GM20431 (cell line): ENCODE measurements at regions not wholly inside any gene's neighbourhood (a gene's known extent, or its start where the extent isn't known, plus 50 kb on each side); places are given as distances from the start of the nearest gene placed in this dataset.
"Not testable (repeated sequence)": the region's sequence is repeated elsewhere in the genome, so short reads cannot be mapped to it uniquely, and the experiment has no call there.

Experiments used
- in situ Hi-C: fragments of 300-500 bp; cut with MseI, MboI; formaldehyde crosslinking; loops from one replicate; pipeline ENCODE4 v1.15.0; 2020; ENCODE audit warnings: low sequenced_read_pairs; ENCODE audit not compliant: unreplicated experiment

DNA sequence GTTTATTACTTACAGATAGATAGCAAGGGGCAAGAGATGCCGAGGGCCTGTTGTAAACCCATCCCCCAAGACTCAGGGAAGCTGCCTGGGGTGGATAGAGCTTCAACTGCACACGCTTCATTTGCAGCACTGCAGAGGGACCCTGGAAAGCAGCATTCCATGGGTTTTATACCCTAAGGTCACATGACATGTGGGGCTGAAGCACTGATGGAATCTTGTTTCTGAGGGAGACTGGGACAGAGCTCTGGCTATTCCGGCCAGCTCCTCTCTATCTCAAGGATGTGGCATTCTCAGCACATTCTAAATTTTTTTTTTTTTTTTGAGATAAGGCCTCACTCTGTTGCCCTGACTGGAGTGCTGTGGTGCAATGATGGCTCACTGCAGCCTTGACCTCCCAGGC lies 300.1 kb downstream of the MYCN start:
- in situ Hi-C loops, result no loop called here

DNA sequence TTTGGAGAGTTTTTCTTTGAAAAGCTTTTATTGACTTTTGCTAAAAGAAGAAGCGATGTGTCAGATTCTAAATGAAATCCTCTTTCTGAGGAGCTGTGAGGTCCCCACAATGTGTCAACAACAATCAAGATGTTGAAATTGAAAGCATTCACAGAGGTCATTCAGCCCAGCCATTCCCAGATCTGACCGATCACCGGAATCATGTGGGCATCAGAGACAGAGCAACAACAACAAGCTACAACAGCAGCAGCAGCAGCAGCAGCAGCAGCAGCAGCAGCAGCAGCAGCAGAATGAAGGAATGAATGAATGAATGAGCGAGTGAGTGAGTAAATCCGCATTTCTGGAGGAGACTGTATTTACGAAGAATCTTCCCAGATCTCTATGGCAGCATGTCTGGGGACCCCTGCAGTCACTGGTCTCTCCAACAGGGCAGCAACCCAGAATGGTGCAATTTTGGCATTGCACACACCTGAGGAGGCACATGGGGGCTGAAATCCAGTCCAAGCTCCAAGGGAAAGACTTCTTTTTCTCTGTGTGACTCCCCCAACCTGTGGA lies 299.0 kb downstream of the MYCN start:
- in situ Hi-C loops, result no loop called here

DNA sequence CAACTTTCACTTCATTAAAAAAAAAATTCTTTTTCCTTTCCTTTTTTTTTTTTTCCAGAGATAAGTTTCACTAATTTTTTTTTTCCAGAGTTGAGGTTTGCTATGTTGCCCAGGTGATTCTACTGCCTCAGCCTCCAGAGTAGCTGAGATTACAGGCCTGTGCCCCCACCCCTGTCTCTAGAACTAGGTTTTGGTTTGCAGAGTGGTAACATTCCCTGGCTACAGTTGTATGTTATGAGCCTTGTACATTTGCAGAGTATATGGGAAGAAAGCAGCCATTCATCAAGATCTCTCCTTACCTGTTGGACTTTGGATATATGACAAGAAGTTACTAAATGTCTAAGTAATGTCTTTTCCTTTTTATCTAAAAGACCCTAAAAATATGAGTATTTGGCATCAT lies 298.4 kb downstream of the MYCN start:
- in situ Hi-C loops, result no loop called here

DNA sequence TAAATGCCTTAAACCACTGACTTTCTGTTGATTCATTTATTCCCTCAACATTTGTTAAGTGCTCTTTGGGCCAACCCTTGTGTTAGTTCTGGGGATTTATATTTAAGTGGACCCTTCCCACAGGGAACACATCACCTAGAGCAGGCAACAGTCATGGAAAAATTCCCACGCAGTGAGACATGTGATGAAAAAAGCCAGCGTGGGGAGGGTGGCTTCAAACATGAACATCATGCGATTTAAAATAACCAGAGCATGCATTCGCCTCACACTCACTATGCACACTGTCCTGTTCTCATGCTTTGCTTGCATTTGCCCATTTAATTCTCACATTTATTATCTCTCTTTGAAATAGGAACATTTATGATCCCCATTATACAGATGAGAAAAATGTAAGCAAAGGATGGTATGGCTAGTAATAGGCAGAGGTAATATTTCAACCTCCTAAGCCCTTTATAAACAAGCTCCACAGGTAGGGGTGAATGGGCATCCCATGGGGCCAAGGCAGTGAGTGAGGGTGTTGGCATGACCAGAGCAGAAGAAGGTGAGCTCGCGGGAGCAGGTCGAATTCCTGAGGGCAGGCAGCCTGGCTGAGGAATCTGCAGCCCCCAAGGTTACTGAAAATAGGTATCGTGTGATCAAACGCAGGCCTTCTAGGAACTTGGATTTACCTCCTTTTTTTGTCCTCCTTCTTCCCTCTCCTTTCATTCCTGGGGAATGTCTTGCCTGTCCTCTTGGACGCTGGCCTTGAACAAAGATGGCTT lies 297.8 kb downstream of the MYCN start:
- in situ Hi-C loops, result no loop called here

DNA sequence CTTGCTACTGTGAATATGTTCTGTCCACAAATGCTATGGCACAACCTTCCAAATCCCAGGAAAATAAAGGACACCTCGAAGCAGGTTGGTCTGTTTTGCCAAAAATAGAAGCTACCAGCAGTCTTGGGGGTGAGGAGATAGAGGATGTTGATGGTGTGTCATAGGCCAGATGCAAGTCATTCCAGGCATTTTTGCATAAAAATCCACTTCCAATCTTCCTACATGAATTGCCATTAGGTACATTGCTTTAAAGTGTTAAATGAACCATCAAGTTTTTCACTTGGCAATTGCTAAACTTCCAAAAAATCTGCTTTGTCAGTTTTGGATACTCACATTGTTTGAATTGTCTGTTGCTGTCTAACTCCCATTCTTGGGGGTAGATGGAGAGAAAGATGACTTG lies 295.4 kb downstream of the MYCN start:
- in situ Hi-C loops, result no loop called here

DNA sequence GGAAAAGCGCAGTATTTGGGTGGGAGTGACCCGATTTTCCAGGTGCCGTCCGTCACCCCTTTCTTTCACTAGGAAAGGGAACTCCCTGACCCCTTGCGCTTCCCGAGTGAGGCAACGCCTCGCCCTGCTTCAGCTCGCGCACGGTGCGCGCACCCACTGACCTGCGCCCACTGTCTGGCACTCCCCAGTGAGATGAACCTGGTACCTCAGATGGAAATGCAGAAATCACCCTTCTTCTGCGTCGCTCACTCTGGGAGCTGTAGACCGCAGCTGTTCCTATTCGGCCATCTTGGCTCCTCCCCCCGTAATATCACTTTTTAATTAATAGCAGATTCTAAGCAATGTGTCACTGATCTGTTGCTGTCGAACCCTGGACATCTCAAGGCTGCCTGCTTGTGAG lies 294.9 kb downstream of the MYCN start:
- in situ Hi-C loops, result not testable (repeated sequence)

DNA sequence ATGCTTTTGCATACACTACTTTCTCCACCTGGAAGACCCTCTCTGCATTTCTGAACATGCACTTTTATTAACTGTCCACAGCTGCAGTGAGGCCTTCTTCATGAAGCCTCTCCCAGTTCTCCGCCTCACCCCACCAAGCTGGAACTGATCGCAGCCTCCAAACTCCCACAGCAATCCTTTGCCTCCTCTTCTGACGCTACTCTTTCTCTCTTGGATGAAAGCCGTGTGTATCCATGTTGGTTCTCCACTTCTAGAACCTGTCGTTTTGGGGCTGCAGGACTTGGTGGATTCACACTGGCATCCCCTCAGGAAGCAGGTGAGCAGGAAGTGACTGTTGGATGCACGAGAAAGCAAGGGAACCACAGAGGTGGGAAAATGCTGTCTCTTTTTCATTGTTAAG lies 288.6 kb downstream of the MYCN start:
- in situ Hi-C loops, result no loop called here

DNA sequence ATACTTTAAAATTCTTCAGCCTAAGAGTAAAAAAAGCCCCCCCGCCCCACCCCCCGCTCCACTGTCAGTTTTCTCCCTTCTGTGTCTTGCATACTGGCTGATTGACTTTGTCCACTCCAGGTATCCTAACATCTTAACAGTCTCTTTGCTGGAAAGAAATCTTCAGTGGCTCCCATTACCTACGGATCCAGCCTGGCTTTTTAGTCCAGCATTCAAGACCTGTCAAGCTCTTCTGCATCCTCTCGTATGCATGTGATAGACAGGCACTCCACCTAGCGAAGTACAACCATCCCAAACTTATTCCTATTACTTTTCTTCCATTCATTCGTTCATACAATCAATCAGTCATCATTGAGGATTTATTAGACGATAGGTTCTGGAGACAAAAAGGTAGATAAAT lies 288.1 kb downstream of the MYCN start:
- in situ Hi-C loops, result no loop called here

DNA sequence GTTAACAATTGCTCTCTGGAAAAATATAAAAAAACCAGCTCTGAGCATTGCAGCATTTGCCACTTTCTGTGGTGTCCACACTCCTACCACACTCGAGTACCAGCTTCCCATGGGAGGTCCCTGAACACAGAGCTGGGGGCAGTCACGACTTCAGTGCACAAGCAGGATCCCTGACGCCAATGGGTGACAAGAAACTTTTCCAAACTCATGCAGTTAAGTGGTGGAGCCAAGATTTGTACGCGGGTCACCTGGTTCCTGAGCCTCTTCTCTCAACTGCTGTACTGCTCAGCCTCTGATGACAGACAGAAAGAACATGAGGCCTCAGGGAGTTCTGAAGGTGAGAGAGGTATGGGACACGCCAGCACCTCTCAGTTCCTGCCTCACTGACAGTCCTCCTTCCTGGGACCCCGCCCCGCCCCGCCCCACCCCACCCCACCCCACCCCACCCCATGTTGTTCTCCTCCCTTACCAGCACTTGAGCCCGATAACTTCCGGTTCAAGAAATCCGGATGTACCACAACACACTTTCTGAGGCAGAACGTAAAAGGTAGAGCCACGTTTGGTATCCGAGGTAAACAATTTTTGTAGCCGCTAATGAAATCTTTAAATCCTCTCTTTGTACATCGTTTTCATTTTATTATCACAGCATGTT lies 287.6 kb downstream of the MYCN start:
- in situ Hi-C loops, result no loop called here

DNA sequence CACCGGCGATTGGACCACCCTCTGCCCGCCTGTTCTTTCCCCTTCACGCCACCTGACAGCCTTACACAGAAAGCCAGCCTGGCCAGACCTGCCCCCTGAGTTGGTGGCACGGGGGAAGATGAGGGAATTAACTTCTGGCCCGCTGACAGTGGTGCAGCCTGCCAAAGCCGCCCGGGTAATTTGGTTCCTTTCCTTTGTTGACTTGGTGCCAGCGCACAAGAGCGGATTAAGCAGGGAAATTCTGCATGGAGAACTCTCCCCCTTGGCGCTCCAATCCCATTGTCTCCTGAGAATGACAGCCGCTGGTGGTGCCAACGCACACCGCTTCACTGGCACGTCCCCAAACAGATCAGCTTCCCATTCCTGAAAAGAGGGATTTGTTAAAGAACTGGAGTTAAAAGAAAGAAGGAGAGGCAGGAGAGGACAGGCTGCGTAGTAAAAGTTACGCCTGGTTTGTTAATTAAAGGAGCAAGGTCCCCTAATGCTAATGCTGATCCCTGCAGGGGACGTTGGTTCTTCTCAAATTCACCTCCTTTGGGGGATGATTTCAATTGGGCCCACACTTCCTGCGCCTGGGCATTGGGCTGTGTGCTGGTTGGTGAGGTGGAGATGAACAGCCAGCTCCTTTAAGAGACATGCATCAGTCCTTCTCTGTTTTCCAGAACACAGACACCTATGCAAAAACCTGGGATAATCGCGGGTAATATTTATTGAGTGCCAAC lies 286.8 kb downstream of the MYCN start:
- in situ Hi-C loops, result no loop called here

DNA sequence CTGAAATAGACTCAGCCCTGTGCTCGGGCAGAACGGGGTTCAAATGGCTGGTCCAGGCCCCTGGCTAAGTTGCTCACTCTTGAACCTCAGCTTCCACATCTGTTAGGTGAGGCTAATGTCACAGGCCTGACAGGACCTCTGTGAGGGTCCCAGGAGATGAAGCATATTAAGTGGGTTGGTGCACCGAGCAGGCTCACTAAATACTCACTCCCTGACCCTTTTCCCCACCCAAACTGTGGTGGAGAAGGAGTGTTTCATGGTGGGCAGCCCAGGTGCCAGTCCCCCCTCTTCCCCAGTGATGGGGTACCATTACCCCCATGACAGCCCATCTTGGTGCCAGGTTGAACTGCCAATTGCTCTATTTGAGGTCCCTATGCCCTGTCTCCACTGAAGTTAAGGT lies 286.0 kb downstream of the MYCN start:
- in situ Hi-C loops, result no loop called here

DNA sequence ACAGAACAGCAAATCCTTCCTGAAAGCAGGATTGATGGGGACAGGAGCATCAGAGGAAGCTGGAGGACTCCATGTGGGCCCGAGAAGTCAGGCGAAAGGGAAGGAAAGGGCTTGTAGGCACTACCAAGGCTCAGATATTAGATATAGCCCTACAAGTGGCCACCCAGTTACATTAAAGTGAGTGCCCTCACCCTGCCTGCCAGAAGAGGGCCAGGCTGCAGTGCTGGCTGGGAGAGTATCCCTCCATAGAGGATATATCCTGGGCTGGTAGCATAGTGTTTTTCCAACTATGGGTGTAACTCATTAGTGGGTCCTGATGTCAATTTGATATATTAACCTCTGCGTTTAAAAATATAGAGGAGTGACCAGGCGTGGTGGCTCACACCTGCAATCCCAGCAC lies 285.2 kb downstream of the MYCN start:
- in situ Hi-C loops, result no loop called here

DNA sequence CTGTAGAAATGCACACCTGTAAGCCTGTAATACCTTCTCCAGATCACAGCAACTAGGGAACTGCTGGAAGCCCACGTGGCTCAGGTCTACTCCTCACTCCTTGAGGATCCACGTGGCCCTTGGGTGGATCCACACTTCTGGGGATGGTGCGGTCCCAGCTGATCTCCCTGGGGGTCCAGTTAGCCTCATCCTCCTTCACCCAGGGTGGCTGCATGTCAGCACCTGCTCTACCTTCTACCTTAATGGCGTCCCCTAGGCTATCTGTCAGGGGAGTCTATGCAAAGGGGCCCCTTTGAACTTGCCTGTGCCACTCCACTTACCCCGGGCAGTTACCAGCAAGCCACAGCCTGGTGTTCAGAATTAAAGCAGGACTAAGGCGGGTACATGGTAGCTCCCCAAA lies 284.7 kb downstream of the MYCN start:
- in situ Hi-C loops, result no loop called here

DNA sequence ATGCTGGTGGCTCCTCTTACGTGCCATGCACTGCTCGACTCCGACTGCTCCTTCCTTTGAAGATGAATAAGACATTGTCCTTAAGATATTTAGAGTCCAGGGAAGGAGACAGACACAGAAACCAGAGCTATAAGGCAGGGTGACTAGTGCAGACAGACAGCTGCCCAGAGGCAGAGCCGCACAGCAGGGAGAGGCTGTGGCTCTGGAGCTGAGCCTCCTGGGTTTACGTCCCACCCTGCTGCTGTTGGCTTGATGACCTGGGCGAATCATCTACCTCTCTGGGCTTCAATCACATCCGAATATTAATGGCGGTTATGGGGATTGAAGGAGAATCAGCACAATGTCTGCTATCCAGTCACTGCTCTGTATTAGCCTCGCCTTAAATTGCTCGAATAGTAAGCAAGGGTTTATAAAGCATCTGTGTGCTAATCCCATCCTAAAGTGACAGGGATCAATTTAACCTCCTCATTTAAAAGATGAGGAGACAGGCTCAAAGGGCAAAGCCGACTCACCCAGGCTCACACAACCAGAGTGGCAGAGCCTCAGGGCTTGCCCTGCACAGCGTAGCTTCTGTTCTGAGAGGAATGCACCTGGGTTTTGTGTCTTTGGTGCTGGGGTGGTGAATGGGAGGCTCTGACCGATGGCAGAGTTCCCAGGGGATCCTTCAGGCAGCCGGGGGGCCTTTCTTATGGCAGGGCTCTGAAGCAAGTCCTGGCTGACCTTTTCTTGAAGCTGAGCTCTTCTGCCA lies 284.1 kb downstream of the MYCN start:
- in situ Hi-C loops, result no loop called here

DNA sequence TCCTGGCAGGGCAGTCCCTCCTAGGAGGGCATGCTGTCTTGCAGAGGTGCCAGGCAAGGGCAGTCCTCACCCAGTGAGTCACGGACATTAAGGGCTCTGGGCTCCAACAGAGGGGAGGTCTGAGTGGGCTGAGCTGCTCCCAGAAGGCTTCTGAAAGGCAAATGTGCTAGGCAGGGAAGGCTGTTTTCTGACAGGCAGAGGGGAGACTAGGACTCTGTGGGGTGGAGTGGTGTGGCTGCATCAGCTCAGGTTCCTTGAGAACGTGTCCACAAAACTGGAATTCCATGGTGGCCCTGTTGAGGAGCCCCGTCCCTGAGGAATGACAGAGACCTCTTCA lies 283.5 kb downstream of the MYCN start:
- in situ Hi-C loops, result no loop called here

DNA sequence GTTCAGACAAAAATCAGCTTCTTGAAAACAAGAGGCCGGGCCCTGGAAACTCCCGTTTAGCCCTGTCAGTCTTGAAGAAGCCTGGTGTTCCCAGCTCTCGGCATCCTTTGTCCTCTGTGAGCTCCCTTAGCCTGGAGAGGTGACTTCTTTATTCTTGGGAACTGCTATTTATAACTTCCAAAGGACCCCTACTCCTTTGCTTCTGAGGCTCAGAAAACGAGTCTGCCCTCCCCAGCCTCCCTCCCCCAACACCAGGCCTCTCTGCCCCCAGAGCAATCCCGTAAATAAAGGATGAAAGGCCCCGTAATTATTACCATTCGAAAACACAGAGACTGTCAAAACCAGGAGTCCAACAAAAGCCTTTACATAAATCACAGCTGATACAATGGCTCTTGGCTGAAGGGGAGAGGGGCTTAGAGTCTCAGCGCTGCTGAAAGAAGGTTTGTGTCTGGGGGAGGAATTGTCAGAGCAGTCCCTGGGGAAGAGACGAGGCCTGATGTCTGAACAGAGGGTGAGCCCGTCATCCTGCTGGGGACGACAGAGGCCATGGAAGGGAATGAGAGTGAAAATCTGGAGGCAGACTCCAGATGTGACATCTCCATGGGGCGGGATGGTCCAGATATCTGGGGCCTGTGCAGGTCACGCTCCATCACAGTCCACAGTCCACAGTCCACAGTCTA lies 283.0 kb downstream of the MYCN start:
- in situ Hi-C loops, result no loop called here

DNA sequence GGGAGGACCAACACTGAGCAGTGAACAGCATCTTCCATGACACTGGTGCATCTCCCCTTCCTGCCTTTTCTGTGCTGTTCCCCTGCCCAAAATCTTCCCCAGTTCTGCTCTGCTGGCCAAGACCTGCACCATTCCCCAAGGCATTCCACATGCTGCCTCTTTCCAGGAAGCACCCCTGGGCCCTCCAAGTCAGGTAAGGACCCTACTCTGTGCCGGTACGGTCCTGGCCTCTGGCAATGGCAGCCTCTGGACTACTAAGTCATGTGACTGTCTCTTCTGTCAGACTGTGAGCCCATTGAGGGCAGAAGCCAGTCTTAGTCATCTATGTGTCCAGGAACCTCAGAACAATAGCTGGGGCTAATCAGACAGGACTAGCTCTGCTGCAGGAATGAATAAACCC lies 282.0 kb downstream of the MYCN start:
- in situ Hi-C loops, result no loop called here

DNA sequence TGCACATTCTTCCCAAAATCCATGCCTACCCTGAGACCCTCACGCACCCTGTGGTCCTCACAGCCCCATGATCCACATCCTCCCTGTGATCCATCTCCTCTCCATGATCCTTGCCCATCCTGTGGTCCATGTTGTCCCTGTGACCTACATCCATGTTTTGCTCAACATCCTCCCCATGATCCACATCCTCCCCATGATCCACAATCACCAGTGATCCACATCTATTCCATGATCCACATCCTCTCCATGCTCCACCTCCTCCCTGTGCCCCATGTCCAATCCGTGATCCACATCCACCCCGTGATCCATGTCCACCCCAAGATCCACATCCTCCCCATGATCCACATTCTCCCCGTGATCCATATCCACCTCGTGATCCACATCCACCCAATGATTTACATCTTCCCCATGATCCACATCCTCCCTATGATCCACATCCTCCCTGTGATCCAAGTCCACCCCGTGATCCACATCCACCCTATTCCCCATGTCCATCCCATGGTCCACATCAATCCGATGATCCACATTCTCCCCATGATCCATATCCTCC lies 281.2 kb downstream of the MYCN start:
- in situ Hi-C loops, result no loop called here

DNA sequence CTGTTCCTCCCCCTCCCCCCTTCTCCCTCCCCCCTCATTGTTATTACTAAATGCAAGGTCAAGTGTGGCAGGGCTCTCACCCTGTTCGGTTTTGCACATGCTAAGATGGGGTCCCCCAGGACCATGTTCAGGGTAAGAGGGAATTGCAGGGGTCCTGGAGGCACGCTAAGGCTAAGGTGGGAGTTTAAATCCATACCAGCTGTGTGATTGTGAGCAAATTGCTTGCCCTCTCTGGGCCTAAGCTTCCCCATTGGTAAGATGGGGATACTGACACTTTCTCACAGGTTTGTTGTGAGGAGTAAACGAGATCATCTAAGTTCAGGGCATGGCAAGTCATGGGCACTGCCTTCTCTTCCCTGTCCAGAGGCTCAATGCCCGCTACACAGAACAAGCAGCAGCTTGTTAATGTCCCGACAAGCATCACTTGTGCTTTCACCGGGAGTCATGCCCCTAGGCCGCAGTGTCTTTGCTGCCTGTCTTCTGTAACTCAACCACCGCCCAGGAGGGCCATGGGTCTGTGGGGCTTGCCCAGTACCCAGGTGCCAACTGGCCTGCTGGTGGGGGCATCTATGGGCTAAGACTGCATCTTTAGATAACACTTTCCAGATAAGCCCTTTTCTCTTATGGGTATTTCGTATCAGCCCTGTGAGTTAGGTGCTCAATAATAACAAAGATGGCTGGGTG lies 279.1 kb downstream of the MYCN start:
- in situ Hi-C loops, result no loop called here
